HG02763 (cell line): ENCODE measurements at regions not wholly inside any gene's neighbourhood (a gene's known extent, or its start where the extent isn't known, plus 50 kb on each side); places are given as distances from the start of the nearest gene placed in this dataset.

Experiments used
- ATAC-seq: cut with Tn5 transposase; IDR thresholded peaks from one replicate; pipeline ENCODE4 v1.9.1; 2021; ENCODE audit warnings: mild to moderate bottlenecking, moderate library complexity; ENCODE audit not compliant: unreplicated experiment

GRCh38 chr2:121038431-121038830 is 246.6 kb downstream of the TFCP2L1 start:
- ATAC-seq: no peak

DNA sequence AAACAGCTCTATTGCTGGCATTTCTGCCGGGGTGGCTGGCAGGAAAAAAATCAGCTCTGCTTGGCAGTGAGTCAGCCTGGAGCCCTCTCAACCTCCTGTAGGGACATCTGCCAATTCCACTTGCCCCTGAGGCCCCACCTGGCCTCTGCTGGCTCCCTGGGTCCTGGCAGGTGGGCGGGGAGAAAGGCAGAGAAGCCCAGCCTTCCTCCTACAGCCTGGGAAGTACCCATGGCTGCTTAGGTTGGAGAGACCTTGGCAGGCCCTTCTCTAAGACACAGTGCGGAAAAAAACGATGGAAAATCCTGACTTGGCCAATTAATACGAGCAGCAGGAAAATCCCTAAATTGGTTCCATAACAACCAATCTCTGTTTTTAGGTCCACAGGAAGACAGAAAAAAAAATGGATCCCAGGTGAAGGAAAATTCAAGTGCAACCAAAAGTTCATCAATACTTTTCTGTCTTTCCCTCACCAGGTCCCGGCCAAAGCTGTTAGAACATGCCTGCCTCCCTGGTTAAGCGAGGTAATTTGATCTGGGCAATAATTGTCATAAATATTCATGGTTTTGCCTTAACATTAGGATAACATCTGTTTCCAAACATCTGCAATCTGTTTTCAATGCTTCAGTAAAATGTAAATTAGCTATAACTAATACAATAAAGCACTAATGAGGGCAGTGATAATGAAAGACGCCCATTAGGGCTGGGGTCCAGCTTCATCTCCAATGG is 245.9 kb downstream of the TFCP2L1 start:
- no peak for ATAC-seq

- ATAC-seq: no peak
Observed at GRCh38 chr2:121039679-121040078, 245.3 kb downstream of the TFCP2L1 start.

- no peak for ATAC-seq
Observed at GRCh38 chr2:121041516-121041915, 243.5 kb downstream of the TFCP2L1 start.

- no peak for ATAC-seq
Observed at GRCh38 chr2:121043061-121043826, 241.8 kb downstream of the TFCP2L1 start.

DNA sequence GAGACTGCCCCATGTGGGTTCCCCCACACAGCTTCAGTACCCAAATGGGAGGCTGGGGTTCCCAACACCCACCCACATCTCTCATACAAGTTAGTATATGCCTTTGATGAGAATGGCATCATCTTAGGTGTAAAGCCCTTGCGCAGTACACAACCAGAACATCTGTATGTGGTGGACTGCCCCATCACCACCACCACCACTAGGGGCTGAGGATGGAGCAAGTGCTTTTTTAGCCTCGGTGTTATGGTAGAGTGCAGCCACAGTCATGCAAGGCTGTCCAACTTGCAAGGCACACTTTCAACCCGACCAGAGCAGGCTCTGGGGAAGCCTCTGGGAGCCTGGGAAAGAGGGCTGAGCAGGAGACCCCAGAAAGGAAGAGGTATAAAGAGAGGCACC is 241.2 kb downstream of the TFCP2L1 start:
- no peak for ATAC-seq

DNA sequence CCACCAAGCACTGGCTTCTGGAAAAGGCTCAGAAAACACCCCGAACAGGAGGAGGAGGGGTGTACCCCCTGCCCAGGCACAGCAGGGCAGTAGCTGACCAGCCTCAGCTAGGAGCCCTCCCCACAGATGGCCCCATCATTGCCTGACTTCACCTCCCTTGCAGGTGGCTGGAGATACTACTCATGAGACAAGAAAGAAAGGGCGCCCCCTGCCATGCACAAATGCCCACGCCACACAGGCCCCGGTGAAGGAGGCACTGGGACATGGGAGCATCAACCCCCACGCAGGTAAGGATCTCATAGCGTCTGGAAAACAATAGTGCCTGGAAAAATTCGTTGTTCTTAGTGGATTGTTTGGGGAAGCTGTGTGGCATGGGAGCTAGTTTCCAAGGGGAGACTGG is 240.6 kb downstream of the TFCP2L1 start:
- no peak for ATAC-seq

DNA sequence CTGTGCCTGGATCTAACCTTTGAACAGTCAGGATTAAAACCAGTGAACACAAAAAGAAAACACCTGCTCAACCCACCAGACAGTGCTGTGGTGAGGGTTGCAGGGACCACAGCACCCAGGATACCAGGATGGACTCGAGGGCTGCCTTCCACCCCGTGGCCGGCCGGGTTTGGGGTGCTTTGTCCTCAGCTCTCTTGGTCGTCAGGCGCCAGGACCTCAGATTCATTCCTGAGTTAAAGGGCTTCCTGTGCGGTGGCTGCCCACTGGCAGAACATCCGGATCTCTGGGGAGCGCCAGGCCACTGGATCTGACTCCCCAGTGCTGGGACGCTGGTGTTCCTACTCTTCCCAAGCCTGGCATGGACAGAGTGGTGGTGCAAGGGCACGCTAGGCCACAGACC is 239.8 kb downstream of the TFCP2L1 start:
- ATAC-seq: no peak

DNA sequence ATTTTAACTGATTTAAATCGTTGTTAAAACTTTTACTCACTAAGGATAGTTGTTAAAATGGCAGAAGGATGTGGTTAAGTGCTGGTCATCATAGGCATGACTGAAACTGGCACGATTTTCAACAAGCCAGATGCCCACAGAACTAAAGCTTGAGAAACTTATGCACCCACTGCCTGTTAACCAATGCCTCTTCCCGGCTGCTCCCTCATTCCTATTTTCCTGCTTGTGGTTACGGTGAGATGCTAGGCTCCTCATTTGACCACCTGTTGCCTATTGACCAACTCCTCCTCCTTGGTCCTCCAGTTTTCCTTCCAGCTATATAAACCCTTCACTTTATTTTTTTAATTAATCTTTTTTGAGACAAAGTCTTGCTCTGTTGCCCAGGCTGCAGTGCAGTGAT is 238.7 kb downstream of the TFCP2L1 start:
- no peak for ATAC-seq

GRCh38 chr2:121047383-121047782 is 237.6 kb downstream of the TFCP2L1 start:
- no peak for ATAC-seq

DNA sequence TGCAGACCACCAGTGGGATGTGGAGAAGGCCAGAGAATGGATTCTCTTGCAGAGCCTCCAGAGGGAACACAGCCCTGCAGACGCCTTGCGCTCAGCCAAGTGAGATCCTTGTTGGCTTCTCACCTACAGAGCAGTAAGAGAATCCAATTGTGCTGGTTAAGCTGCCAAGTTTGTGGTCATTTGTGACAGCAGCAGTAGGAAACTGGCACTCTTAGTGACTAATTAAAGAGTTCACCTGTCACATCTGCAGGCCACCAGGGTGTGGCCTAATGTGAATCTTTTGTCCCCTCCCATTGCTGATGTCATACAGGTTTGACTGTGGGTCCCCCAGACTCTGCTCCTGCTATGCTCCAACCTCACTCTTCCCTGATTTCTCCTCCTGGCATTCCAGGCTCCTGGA is 235.9 kb downstream of the TFCP2L1 start:
- ATAC-seq: no peak

GRCh38 chr2:121049950-121050585 is 234.9 kb downstream of the TFCP2L1 start:
- no peak for ATAC-seq

DNA sequence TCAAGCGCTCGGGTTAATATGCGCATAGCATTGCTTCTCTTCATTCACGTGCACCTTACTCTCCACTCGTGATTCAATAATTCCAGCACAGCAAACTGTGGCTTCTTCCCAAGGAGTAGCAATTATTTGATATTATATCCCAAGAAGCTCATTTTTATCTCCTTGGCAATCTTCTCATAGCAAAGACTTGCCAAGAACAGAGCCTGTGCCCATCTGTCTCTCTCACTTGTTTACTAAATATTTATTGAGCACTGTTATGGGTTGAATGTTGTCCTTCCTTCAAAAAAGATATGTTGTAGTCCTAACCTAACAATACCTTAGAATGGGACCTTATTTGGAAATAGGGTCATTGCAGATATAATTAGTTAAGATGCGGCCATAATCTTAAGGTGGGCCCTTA is 233.7 kb downstream of the TFCP2L1 start:
- no peak for ATAC-seq

- ATAC-seq: no peak
Observed at GRCh38 chr2:121052023-121052422, 233.0 kb downstream of the TFCP2L1 start.

- ATAC-seq: no peak
Observed at GRCh38 chr2:121052521-121052920, 232.5 kb downstream of the TFCP2L1 start.

GRCh38 chr2:121055088-121055487 is 229.9 kb downstream of the TFCP2L1 start:
- ATAC-seq: no peak

DNA sequence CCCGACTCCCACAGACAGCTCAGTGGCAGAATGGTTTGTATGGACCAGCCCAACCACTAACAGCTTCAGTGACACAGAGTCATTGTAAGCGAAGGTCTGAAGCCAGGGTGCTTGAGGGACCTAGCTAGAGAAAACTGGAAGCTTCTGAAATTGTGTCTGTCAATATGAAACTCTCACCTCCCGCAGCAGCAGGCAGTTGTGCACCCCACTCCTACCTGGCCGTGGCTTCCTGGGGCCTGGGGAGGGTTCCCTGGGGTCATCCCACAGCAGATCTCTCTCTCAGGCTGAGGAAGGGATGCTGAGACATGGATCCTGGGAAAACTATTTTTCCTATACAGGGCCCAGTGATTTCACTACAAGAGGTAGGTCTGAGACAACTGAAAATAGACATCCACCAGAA is 229.5 kb downstream of the TFCP2L1 start:
- no peak for ATAC-seq

DNA sequence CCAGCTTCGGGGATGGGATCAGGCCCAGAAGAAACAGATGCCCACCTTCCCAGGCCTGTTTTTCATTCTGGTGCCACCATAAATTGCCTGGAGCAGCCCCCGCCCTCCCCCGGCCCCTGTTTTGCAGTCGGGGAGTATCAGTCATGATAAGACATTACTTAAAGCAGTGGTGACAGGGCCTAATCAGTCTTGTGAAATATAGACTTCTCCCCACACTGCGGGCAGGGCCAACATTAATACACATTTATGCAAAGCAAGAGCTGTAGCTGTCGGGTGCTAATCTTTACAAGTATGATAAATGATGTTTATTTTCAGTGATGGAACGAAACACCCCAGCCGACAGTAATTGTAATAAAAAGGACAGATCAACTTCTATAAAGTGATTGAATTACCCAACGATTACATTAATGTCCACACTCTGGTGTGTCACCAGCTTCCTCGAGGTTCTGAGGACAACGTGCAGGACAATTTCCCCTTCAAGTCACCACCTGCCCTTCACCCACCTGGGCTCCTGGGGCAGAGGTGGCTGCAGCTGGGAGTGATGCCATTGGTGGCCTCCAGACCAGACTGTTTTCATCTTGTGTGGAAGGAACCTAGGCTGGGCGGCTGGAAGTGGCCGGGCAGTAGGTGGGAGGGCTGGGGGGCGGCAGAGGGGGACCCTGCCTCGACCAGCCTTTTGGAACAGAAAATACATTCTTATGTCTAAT is 226.0 kb downstream of the TFCP2L1 start:
- ATAC-seq: no peak

DNA sequence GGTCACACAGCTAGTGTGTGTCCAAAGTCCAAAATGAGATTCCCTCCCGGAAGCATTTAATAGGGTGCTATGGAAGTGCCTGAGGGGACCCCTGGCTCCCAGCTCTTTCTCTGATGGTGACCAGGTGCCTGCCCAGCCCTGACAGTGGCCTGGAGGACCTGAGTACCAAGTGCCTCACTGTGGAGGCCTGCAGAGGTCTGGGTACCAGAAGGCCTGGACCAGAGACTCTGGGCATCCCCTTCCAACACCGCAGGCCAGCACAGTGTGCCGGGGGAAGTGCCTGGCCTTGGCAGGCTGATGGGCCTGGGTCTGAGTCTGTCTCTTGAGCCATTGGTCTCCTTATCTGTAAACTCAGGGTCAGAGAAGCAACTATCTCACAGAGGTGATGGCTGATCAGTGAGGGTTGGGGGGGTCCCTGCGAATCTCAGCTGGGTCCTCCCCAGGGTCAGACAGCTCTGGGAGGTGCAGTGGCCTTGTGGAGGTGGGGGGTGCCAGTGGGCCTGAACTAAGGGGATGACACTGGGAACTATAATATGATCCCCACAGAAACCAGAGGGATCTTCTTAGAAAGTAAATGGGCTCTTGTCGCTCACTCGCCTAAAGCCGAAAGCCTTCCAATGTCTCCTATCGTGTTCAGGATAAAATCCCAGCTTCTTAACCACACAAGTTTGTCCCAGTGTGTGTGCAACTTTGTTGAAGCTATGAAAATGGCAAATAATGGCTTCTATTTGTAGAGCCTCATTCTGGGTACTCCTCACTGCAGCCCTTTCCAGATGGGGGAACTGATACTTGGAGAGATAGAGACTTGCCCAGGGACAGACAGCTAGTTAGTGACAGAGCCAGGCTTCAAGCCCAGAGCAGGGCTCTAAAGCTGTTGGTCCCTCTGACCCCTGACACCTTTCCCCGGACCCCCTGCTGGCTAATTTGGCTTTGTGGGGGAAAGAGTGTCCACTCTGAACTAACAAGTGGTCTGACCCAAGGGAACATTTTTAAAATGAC is 225.1 kb downstream of the TFCP2L1 start:
- no peak for ATAC-seq

GRCh38 chr2:121061633-121062032 is 223.4 kb downstream of the TFCP2L1 start:
- ATAC-seq: no peak
